ENCODE measurements at regions not wholly inside any gene's neighbourhood (a gene's known extent, or its start where the extent isn't known, plus 50 kb on each side); places are given as distances from the start of the nearest gene placed in this dataset.

- no peak for DNase-seq (ENCODE audit: extremely low read depth, low read depth, low spot score)
These were observed 384.3 kb downstream of the YTHDC2 start for GRCh38 chr5:113897748-113898147.

DNA sequence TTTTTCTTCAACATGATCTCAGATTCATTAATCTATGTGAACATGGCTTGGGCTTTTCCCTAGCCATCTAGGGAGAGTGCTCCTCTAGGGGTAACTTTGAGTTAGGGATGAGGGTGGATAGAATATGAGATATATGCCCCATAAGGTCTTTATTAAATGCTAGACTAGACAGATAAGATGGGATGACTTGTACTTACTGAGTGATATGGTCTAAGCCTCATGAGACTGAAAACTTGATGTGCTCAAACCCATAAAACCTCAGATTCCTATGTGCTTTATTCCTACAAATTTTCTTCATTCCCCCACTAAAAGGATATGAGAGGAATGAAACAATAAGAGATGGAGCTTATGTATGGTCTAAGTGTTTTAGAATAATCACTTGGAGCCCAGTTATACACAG is 386.6 kb downstream of the YTHDC2 start:
- DNase-seq (ENCODE audit: extremely low read depth, low read depth, low spot score), result no peak

- no peak for DNase-seq (ENCODE audit: extremely low read depth, low read depth, low spot score)
These were observed 387.3 kb downstream of the YTHDC2 start for GRCh38 chr5:113900816-113901215.

GRCh38 chr5:113901718-113902117 is 388.2 kb downstream of the YTHDC2 start:
- no peak for DNase-seq (ENCODE audit: extremely low read depth, low read depth, low spot score)

DNA sequence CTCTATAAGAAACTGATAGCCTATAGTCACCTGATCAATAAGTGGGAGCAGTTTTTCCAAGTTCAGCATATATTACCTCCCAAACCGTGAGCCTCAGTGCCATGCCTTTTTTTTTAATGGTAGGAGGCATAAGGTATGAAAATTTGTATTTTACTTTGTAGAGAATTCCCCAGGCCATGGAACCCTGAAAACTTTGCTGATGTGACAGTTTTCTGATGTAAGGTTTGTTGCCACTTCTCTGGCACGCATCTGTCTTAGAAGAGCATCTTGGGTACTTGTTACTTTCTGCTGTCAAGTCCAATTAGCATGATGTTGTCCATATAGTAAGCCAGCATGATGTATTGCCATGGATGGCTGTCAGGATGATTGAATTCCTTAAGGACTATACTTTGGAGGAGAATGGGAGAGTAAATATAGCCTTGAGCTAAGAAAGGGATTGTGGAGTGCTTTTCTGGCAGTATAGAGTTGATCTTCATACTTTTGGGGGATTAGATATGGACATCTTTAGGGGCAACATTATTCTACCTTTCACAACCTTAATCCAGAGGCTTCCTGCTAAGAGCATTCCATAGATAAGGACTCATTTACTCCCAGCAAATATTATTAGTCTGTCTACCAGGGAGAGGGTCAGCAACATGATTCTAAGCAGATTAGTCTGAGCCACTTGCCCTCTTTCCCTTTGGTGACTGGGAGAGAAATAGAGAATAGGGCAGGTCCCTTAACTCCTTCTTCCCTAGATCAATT is 389.6 kb downstream of the YTHDC2 start:
- DNase-seq (ENCODE audit: extremely low read depth, low read depth, low spot score), result no peak

- no peak for DNase-seq (ENCODE audit: extremely low read depth, low read depth, low spot score)
These were observed 396.3 kb downstream of the YTHDC2 start for GRCh38 chr5:113909782-113910181.

DNA sequence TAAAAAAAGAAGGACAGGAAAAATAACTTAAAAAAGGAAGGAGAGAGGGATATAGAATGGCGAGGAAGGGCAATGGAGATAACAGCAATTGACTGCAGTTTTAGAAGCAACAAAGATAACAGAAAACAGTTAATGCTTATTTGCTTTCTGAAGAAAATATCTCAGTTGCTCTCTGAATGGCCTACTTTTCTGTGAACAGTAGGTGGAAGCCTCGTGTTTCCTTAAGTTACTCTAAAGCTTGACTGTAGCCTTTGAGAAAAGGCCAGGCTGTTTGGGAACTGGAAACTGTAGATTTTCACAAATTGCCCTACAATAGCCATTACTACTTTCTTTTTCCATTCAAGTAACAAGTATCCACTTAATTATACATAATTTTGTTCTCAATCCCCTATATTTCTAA is 404.5 kb downstream of the YTHDC2 start:
- no peak for DNase-seq (ENCODE audit: extremely low read depth, low read depth, low spot score)

DNA sequence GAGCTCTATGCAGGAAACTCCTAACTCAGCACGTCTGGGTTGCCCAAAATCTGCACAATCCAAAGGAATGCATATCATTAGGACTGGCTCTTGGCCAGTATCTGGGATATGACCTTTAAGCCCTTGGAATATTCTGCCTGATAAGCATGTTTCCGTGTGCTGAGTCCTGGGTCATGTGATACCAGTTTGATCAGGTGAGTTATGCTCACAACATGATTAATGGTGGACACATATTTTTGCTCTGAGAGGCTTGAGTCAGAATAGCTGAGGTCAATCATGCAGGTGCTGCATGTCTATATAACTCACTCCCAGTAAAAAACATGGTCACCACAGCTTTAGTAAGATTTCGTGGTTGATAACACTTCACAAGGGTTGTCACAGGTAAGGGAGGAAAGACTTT is 408.8 kb downstream of the YTHDC2 start:
- DNase-seq (ENCODE audit: extremely low read depth, low read depth, low spot score), result no peak

DNA sequence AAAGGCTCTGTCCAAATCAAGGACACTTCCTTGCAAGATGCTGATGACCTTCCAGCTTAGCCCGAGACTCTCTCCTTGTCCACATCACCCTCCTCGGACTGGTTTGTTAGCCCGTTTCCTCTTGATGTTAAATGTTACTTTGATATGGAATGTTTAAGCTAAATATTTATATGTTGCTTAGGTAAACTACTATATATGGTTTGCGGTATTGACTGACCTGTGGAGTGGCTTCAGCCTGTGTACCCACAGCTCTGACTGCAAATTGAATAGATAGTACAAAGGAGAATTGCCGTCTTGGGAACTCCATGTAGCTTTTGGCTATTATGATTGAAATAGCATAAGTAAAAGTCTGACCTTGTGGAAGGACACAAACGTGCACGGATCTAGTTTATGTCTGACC is 422.0 kb downstream of the YTHDC2 start:
- DNase-seq (ENCODE audit: extremely low read depth, low read depth, low spot score), result no peak

DNA sequence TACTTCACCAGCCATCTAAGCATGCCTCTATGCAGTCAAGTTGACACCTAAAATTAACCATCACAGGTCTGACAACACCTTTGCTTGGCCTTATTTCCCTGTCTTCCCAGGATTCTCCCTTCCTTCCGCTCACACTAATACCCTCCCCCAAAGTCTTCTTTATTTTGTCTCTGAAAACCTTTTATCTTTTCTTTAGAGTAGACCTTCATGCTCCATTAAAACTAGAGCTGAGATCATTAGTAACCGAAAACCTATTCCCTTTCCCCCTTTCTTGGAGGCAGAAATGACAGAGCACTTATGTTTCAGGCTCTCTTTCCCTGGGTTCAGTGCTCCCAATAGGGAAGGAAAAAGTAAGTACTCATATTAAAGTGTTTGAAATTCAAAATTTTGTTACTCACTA is 423.8 kb downstream of the YTHDC2 start:
- DNase-seq (ENCODE audit: extremely low read depth, low read depth, low spot score), result no peak

DNA sequence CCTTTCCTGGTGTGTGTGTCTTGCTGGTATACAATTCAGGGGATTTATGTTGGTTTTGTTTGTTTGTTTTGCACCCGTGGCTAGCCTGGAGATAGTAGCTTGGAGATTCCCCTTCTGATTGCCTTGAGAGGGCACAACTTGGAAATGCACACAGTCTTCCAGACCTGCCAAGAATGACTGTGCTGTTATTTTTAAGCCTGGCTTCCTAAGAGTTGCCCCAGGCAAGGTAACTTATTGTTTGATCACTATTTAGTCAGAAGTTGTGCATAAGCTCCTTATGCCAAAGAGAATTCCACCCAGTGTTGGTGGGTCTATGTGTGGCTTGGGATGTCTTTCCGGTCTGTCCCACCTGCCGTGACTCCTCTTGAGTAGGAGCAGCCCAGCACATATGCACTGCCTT is 421.9 kb upstream of the KCNN2 start:
- DNase-seq (ENCODE audit: extremely low read depth, low read depth, low spot score), result no peak

DNA sequence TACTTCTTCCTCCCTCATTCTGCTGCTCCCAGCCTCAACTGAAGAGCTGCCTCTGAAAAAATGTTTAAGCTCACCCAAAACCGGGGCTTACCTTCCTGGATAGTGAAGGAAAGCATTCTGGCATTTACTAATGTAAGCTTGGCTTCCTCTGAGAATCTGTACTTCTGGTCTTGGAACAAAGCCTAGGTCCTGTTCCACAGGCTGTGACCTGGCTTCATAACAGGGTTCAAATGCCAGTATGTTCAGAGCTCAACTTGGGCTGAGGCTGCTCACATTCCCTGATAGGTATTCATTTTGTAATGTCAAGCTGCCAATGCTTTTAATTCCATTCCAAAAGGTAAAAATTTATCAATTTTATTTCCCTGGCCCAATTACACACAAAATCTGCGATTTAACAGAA is 411.7 kb upstream of the KCNN2 start:
- no peak for DNase-seq (ENCODE audit: extremely low read depth, low read depth, low spot score)

DNA sequence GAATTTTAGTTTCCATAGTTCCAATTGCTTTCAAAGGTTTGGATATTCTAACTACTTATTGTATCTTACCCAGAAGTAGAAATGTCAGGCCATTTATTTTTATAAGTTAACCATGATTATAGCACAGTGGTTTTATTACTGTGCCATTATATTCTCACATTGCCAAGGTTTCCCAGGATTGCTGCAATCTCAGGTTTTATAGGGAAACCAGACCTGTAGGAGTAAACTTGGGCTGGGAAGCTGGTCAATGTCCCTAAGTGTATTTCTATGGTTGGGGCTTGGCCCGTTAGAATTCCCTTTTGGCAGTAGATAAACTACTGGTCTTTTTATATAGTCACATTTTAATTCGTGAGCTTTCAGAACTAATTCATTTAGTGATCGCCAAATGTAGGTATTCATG is 396.6 kb upstream of the KCNN2 start:
- no peak for DNase-seq (ENCODE audit: extremely low read depth, low read depth, low spot score)

GRCh38 chr5:113969901-113970300 is 392.0 kb upstream of the KCNN2 start:
- DNase-seq (ENCODE audit: extremely low read depth, low read depth, low spot score), result no peak

DNA sequence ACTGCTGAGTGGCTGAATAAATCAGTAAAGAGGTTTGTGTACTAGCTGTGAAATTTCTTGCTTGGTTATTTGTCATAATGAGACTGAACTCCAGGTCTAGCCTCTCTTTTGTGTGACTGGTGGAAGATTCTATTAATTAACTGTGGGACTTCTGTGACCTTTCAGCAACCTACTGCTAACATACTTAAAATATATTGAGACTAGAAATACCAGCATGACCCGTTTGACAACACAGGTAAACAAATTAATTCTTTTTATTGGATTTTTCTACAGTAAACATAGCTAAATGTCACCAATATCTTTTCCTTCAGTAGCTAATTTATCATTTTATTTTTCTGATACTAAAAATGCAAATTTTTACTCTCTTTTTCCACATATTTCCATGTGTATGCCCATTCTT is 390.4 kb upstream of the KCNN2 start:
- DNase-seq (ENCODE audit: extremely low read depth, low read depth, low spot score), result no peak

DNA sequence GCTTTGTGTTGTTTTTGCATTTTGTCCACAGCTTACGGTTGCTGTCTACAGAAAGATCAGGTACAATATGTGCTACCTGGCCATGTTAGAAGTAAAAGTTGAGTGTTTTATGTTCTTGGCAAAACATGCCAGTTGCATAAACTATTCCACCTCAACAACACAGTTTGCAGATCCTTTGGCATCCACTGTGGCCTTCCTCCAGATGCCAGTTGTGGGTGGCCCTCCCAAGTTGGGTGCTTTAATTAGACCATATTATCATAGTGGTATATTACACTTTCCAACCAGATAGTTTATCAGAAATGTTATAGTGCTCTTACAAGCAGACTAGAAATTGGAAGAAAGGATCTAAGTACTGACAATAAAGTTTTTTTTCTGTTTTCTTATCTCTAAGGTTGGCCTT is 386.9 kb upstream of the KCNN2 start:
- DNase-seq (ENCODE audit: extremely low read depth, low read depth, low spot score), result no peak

- DNase-seq (ENCODE audit: extremely low read depth, low read depth, low spot score), result no peak
These were observed 376.9 kb upstream of the KCNN2 start for GRCh38 chr5:113984928-113985327.

GRCh38 chr5:113985505-113985904 is 376.4 kb upstream of the KCNN2 start:
- DNase-seq (ENCODE audit: extremely low read depth, low read depth, low spot score), result no peak

DNA sequence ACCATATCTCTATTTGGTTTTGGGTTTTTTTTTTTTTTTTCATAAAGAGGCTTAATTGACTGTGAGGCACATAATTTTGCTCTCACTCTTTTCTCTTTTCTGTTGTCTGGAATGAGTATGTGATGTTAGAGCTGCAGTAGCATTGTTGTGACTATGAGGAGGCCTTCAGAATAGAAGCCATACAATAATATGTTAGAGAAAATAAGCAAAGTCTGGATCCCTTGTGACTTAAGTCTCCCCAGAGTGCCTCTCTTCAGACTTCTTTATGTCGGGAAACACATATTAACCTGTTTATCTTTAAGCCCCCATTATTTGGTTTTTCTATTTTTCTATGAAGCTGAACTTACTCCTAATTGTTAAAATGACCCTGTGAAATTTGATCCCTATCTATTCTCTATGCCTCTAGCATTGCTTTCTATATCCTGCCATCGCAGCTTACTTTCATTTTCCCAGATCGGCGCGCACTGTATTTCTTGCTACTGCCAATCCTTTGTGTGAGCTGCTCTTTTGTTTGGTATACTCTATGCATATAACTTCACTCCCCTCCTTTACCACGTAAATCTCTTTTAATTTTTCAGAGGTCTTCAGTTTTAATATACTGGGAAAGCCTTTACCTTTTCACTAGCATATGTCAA is 372.5 kb upstream of the KCNN2 start:
- no peak for DNase-seq (ENCODE audit: extremely low read depth, low read depth, low spot score)

DNA sequence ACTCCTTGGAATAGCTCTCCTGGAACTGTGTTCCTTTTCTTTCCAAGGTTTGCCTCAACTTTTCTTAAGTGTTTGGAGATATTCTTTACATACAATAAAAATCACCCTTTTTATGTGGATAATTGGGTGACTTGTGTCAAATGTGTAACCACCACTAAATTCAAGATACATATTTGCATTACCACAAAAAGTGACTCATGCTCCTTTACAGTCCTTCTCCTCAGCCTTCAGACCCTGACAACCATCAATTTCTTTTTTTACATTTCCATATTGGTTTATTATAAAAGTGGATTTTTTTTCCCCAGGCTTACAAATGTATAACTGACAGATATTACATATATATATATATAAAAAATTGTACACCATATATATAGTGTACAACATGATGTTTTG is 372.0 kb upstream of the KCNN2 start:
- DNase-seq (ENCODE audit: extremely low read depth, low read depth, low spot score), result no peak

- DNase-seq (ENCODE audit: extremely low read depth, low read depth, low spot score), result no peak
These were observed 360.8 kb upstream of the KCNN2 start for GRCh38 chr5:114001076-114001475.

DNA sequence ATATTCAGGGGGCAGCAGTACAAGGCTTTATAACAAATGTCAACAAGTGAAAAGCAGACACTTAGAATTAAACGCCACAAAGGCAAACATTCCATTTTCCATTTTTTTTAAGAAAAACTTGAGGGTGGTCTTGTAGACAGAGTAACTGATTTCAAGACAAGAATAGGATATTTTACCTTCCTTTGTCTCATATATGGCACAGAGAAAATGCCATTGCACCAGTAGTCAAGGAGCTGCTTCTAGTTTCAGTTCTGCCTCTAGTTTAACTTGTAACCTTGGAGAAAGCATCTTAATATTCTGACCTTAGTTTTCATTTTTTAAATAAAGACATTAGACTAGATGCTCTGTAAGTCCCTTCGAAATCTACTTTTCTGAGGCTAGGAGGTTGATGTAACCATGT is 355.3 kb upstream of the KCNN2 start:
- no peak for DNase-seq (ENCODE audit: extremely low read depth, low read depth, low spot score)

DNA sequence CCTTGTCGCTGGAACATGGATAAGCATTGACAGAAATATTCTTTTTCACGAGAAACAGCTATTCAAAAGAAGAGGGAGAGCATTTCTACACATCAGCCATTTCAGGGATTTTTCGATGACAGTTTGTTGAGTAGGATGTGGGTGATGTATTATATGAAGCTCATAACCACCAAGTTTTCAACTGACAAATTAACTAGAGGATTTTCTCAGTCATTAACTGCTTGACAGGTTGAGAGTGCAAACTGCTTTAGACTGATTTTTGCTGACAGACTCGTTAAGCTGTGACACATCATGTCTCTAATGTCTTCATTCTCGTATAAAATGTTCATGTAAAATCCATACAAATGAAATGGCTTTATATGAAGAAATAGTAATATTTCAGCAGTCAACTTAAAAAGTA is 354.2 kb upstream of the KCNN2 start:
- DNase-seq (ENCODE audit: extremely low read depth, low read depth, low spot score), result no peak
